Fibroblast of the aortic adventitia (primary cell): ENCODE measurements at regions not wholly inside any gene's neighbourhood (a gene's known extent, or its start where the extent isn't known, plus 50 kb on each side); places are given as distances from the start of the nearest gene placed in this dataset.
"Not testable (repeated sequence)": the region's sequence is repeated elsewhere in the genome, so short reads cannot be mapped to it uniquely, and the experiment has no call there.

Experiments used
- DNase-seq: peaks from one replicate; pipeline ENCODE4 v3.0.0-alpha.2; 2010; ENCODE audit warnings: low read depth
- H3K4me3 ChIP-seq: 2 replicates; pipeline ENCODE4 v1.5.1; 2011; ENCODE audit warnings: low read depth, mild to moderate bottlenecking, control low read depth, low read length, moderate library complexity
- TF ChIP-seq, protein P1 (sequence below): IDR thresholded peaks from 2 replicates; pipeline ENCODE4 v1.5.1; 2011; ENCODE audit warnings: mild to moderate bottlenecking, low read length, control low read depth, inconsistent platforms; ENCODE audit not compliant: insufficient read depth

DNA sequence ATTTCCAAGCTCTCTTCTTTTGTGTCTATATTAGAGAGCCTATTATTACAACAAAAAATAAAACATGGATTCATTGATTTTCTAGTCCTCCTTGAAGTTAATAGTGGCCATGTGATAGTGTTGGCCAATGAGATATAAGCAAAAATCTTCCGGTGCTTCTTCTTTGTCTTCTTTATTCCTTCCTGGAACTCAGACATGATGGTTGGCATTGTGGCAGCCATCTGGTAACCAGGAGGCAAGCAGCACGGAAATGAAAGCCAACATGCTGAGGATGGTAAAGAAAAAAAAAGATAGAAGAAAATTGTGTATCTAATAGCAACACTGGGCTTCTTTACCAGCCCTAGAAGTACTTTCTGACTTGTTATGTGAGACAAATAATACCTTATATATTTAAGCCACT, 50.8 kb upstream of the SEL1L start:
- DNase-seq: no peak
- TF ChIP-seq, protein P1, sequence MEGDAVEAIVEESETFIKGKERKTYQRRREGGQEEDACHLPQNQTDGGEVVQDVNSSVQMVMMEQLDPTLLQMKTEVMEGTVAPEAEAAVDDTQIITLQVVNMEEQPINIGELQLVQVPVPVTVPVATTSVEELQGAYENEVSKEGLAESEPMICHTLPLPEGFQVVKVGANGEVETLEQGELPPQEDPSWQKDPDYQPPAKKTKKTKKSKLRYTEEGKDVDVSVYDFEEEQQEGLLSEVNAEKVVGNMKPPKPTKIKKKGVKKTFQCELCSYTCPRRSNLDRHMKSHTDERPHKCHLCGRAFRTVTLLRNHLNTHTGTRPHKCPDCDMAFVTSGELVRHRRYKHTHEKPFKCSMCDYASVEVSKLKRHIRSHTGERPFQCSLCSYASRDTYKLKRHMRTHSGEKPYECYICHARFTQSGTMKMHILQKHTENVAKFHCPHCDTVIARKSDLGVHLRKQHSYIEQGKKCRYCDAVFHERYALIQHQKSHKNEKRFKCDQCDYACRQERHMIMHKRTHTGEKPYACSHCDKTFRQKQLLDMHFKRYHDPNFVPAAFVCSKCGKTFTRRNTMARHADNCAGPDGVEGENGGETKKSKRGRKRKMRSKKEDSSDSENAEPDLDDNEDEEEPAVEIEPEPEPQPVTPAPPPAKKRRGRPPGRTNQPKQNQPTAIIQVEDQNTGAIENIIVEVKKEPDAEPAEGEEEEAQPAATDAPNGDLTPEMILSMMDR: no peak
- H3K4me3 ChIP-seq: no peak overlapping the region

DNA sequence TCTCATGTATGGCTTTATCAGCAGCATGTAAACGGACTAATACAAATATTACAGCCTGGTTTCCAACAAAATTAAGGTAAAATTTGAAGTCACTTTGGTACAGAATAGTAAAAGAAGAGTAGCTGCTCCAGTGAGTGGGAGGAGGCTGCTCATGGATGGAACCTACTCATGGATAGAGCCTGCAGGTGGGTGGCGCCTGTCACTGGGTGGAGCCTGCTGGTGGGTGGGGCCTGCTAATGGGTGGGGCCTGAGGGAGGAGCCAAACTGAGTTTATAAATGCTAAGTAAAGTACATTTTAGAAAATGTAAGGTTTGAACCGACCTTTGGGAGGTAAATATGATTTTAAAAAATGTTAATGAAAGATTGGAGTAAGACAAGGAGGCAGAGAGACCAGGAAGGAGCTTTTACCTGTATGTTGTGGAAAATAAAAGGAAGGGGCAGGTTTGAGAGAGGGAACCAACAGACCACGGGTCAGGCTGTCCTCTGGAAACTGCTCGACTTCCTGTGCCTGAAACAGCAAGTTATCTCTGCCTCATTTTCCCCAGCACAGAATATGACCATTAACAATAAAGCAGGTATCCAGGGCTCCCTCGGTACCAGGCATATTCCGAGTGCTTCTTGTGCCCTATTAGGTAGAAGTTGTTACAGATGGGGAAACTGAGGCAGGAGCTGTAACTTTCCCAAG, 55.9 kb upstream of the SEL1L start:
- TF ChIP-seq, protein P1: no peak
- DNase-seq: no peak
- no peak overlapping the region for H3K4me3 ChIP-seq

DNA sequence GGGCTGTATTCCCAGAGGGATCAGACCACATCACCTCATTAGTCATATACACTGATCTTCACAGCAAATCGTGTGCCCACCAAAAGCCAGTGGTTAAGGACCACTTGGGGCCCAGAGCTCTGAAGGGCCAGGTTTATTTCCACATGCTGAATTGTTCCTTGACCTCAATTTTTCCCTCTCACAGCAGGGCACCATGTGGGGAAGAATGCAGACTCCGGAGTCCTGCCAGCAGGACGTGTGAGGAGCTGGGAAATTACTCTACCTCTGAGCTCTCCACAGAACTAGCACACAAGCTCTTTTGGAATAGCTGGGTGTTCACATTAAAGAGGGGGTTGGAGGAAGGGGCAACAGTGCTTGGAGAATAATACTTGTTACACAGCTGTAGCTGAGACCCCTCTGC, 57.6 kb upstream of the SEL1L start:
- TF ChIP-seq, protein P1: no peak
- no peak overlapping the region for H3K4me3 ChIP-seq
- no peak for DNase-seq

DNA sequence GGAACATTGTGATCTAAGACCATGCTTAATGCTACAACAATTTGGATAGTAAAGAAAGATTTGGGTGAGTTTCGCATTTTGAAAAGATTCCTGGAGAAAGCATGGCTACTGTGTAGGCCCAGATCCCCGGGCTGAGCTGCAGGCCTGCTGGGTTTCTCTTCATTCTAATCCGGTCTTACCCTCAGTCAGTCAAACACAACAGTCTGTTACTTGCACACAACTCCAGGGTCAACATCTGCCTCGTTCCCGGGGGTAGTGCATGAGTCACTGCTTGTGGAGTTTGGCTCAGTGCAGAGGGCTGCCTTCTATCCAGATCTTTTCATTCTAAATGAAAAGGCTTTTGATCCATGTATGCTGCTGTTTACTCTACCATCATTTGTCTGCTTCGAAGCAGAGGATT, 60.4 kb upstream of the SEL1L start:
- TF ChIP-seq, protein P1: no peak

DNA sequence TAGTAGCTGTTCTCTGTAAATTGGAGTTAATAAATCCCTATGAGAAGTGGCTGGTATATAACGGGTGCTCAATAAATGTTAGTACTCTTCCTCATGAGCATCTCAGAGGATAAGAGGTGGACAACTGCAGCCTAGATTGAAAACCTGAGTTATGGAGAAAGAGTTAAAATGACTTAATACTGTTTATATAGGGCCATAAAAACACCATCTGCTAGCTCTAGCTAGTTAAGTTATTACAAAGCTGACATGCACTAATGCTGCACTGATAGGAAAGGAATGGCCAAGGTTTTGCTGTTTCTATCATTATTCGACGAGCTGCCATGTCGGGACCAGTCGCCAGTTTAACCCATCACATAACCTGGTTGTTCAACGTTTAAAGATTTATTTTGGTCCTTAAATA, 72.0 kb upstream of the SEL1L start:
- DNase-seq: no peak
- TF ChIP-seq, protein P1: no peak
- no peak overlapping the region for H3K4me3 ChIP-seq

More for the DNA sequence above, 60.4 kb upstream of the SEL1L start:
- no peak overlapping the region for H3K4me3 ChIP-seq
- DNase-seq: no peak

DNA sequence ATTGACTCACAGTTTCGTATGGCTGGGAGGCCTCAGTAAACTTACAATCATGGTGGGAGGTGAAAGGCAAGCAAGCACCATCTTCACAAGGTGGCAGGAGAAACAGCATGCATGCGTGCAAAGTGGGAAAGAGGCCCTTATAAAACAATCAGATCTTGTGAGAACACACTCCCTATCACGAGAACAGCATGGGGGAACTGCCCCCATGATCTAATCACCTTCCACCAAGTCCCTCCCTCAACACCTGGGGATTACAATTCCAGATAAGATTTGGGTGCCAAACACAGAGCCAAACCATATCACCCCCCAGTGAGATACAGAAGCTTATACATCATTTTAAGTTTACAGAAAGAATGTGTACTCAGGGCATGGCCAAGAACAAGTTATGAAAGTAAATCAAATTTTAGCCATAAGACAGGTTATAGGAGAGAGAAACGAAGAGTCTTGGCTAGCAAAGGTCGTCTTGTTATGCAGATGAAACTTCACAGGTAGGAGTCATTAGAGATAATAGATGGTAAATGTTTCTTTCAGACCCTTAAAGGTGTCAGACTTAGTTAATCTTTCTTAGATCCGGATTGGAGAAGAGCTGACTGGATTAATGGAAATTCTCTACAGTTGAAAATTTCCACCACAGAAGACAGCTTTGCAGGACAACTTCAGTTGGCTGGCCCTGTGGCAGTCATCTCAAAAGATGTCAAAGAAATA, 79.8 kb upstream of the SEL1L start:
- DNase-seq: no peak
- H3K4me3 ChIP-seq: no peak overlapping the region
- TF ChIP-seq, protein P1: no peak

DNA sequence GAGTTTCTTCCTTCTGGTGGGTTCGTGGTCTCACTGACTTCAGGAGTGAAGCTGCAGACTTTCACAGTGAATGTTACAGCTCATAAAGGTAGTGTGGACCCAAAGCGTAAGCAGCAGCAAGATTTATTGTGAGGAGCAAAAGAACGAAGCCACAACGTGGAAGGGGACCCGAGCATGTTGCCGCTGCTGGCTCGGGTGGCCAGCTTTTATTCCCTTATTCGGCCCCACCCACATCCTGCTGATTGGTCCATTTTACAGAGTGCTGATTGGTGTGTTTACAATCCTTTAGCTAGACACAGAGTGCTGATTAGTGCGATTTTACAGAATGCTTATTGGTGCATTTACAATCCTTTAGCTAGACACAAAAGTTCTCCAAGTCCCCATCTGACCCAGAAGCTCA, 80.6 kb upstream of the SEL1L start:
- not testable (repeated sequence) for DNase-seq, H3K4me3 ChIP-seq
